ACHN (cell line): ENCODE measurements at regions not wholly inside any gene's neighbourhood (a gene's known extent, or its start where the extent isn't known, plus 50 kb on each side); places are given as distances from the start of the nearest gene placed in this dataset.
"Not testable (repeated sequence)": the region's sequence is repeated elsewhere in the genome, so short reads cannot be mapped to it uniquely, and the experiment has no call there.

Experiments
- DNase-seq: peaks from one replicate; pipeline ENCODE4 v3.0.0-alpha.2; 2015
- in situ Hi-C: cut with HindIII; loops from 2 replicates; pipeline ENCODE4 v1.10.0; 2017; ENCODE audit warnings: low sequenced_read_pairs, low pct_ligation_motif_present, low pct_unique_long_range_greater_than_20kb

- in situ Hi-C loops = no loop called here
- DNase-seq = no peak
Measured at GRCh38 chr10:123391275-123392028, 237.2 kb downstream of the BUB3 start.

- in situ Hi-C loops = no loop called here
- no peak for DNase-seq
Measured at GRCh38 chr10:123392182-123392963, 238.2 kb downstream of the BUB3 start.

GRCh38 chr10:123393170-123393569 lies 239.0 kb downstream of the BUB3 start:
- DNase-seq = no peak
- in situ Hi-C loops = no loop called here

GRCh38 chr10:123394382-123394781 lies 240.2 kb downstream of the BUB3 start:
- in situ Hi-C loops = no loop called here
- DNase-seq = no peak

GRCh38 chr10:123395234-123395633 lies 241.0 kb downstream of the BUB3 start:
- DNase-seq, in situ Hi-C loops: not testable (repeated sequence)

- no peak for DNase-seq
- in situ Hi-C loops = no loop called here
Measured at GRCh38 chr10:123395906-123396305, 241.7 kb downstream of the BUB3 start.

- no peak for DNase-seq
- in situ Hi-C loops = no loop called here
Measured at GRCh38 chr10:123398180-123398591, 244.0 kb downstream of the BUB3 start.

DNA sequence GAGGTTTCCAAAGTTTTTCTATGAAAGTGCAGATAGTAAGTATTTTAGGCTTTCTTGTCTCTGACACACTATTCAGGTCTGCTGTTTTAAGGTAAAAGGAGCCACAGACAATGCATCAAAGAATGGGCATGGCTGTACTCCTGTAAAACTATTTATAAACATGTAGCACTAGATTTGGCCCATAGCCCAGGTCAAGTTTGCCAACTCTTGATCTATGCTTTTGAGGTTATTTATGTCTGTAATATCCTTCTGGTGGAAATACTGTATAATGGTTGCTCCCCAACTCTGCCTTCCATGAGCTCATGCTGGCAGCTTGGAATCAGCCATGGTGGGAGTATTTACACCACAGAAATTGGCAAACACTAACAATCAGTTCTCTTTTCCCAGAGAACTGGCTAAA lies 244.6 kb downstream of the BUB3 start:
- no peak for DNase-seq
- in situ Hi-C loops = no loop called here

DNA sequence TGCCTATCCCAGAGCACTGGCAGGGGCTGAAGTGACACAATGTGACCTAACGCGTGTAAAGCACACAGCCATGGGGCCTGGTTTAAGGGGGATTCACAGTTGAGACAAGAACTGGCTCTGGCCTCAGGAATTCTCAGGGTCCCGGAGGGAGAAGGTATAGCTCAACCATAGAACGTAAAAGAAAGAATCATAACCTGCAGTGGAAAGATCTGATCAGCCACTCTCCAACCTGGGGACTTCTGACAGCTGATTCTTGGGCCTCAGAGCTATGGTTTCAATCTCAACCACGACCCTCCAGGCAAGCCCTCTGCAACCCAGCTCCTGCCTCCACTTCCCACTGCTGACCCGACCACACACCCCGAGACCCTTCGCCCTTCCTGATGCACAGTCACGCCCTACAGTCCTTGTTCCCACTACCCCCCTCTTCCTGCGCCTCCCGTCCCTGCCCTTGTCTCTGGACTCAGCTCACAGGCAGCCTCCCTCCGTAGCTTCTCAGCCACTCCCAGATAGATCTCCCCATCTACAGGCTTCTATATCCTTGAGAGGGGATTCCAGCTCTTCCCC lies 245.2 kb downstream of the BUB3 start:
- DNase-seq = no peak
- in situ Hi-C loops = no loop called here

- in situ Hi-C loops = no loop called here
Measured at GRCh38 chr10:123402021-123402420, 247.8 kb downstream of the BUB3 start.

GRCh38 chr10:123402656-123403055 lies 248.5 kb downstream of the BUB3 start:
- no peak for DNase-seq
- in situ Hi-C loops = no loop called here

More at GRCh38 chr10:123402021-123402420, 247.8 kb downstream of the BUB3 start:
- no peak for DNase-seq

- in situ Hi-C loops = no loop called here
- DNase-seq = no peak
Measured at GRCh38 chr10:123404357-123404756, 250.2 kb downstream of the BUB3 start.

GRCh38 chr10:123408660-123409059 lies 254.5 kb downstream of the BUB3 start:
- DNase-seq = no peak
- in situ Hi-C loops = no loop called here

- in situ Hi-C loops = no loop called here
- DNase-seq = no peak
Measured at GRCh38 chr10:123409426-123409825, 255.2 kb downstream of the BUB3 start.

DNA sequence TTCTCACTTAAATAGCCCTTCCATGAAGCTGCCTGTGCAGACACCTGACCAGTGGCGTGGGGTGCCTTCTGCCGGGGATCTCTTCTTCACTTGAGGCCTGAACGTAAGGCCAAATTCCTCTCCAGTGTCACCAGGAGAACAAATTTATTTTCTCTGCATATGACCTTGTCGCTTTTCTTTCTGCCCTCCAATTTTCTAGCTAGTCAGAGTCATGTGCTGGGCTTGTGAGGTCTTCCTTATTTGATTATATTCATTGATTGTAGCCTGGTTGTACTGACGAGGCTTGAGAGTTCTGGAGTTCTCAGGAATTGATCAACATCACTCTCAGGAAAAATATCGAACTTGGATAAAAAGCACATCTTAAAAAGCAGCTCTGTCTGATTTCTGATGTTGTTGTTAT lies 255.7 kb downstream of the BUB3 start:
- DNase-seq = no peak
- in situ Hi-C loops = no loop called here

DNA sequence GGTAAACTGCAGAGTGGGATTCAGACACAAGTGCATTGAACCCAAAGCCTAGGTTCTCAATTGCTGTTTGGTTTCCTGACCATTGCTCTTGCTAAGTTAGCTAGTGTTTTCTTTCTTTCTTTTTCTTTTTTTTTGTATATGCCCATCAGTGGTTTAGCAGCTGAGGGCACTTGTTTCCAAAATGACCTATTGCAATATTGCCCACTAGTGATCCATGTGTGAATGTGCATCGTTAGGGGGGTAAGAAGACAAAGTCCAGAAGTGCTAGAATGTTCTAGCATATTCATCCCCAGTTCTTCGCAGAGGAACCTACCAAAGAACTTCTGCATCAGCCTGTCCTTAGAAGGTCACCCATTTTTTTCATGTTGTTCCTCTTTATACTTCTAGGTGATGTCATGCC lies 252.8 kb upstream of the GPR26 start:
- in situ Hi-C loops = no loop called here
- DNase-seq = no peak

- no peak for DNase-seq
- in situ Hi-C loops = no loop called here
Measured at GRCh38 chr10:123415523-123415922, 250.6 kb upstream of the GPR26 start.

DNA sequence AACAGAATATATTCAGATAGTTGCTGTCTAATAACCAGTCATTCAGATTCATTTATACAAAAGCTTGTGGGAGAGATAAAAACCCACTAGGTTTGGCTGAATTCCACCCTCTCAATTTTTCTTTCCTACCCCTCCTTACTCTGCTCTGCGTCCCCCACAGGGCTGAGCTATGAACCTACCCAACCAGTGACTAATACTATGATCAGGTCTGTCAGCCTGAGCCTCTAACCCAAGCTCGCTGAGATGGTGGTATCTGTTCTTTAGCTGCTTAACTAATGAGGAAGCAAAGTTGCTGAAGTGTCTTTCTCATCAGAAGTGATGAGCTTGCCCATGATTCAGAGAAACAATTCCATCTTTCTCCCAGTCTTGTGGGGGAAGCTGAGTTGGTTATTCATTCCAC lies 248.7 kb upstream of the GPR26 start:
- in situ Hi-C loops = no loop called here
- DNase-seq = no peak

GRCh38 chr10:123421461-123421860 lies 244.7 kb upstream of the GPR26 start:
- in situ Hi-C loops = no loop called here
- no peak for DNase-seq

GRCh38 chr10:123422261-123422660 lies 243.9 kb upstream of the GPR26 start:
- DNase-seq = no peak
- in situ Hi-C loops = no loop called here
